ENCODE measurements at regions not wholly inside any gene's neighbourhood (a gene's known extent, or its start where the extent isn't known, plus 50 kb on each side); places are given as distances from the start of the nearest gene placed in this dataset.
"Not testable (repeated sequence)": the region's sequence is repeated elsewhere in the genome, so short reads cannot be mapped to it uniquely, and the experiment has no call there.

DNA sequence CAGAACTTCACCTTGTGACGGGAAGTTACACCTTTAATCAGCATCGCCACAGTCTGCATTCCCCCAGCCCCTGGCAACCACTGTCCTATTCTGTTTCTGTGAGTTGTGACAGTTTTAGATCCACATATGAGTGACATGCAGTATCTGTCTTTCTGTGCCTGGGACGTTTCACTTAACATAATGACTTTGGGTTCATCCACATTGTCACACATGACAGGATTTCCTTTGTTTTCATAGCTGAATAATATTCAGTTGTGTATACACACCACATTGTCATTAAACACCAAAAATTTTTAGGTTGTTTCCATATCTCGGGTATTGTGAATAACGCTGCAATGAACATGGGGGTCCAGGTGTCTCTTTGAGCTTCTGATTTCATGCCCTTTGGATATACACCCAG lies 62.6 kb upstream of the BDH1 start:
- WGBS (ENCODE audit: insufficient coverage, low coverage, missing lambda C conversion rate): 84% methylated on average over 2 of the region's 5 CpGs
- H4K20me1 ChIP-seq (replicated peaks; ENCODE audit: control insufficient read depth, insufficient read depth, low read length); H3K4me2 ChIP-seq (ENCODE audit: insufficient read depth, low read length); ATAC-seq; H2AFZ ChIP-seq (ENCODE audit: low read depth, low read length); DNase-seq (ENCODE audit: extremely low read depth in 1 of 4, low spot score in 3 of 4); H3K9me3 ChIP-seq (replicated peaks; ENCODE audit: control insufficient read depth, insufficient read depth, low read depth, low read length); H3K27ac ChIP-seq (ENCODE audit: extremely low read depth, low read depth, low read length); BruUV-seq (replicated peaks); H3K79me2 ChIP-seq (ENCODE audit: control insufficient read depth, insufficient read depth, low read length); H3K4me1 ChIP-seq (replicated peaks in 1 of 2; ENCODE audit: control insufficient read depth in 2 of 2, insufficient read depth in 2 of 2, low read length in 2 of 2); H3K9me1 ChIP-seq (ENCODE audit: control insufficient read depth, insufficient read depth, low read length); in situ Hi-C loops (cut with MboI); H3K27me3 ChIP-seq (ENCODE audit: control insufficient read depth in 2 of 2, insufficient read depth in 2 of 2, low read length in 2 of 2); intact Hi-C loops (cut with micrococcal nuclease); H3K9ac ChIP-seq (ENCODE audit: insufficient read depth in 1 of 2, low read depth in 2 of 2, low read length in 2 of 2); FAIRE-seq; H3K4me3 ChIP-seq; POLR2A ChIA-PET; CTCF ChIA-PET (ENCODE audit: low intra/inter-chr PET ratio): not testable (repeated sequence)
- H3K36me3 ChIP-seq (ENCODE audit: control insufficient read depth, insufficient read depth, low read length): peaks cover 79% of the 10 kb centered on the region

DNA sequence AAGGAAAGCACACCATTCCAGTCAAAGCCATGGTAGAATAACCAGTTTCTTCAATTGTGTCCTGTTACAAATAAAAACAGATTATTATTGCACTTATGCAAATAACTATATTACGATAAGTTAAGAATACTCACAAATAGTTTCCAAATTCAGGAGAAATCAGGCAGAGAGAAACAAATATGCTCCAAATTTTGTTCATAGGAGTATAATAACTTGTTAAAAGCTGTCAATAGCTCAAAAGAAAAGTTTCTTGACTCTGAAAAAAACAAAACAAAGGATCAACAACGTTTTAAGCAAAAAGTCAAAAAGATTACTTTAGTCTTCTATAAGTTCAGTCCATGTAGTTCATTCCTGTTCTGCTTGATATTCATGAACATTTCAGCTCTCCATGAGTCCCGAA lies 59.7 kb upstream of the BDH1 start:
- no peak for DNase-seq (ENCODE audit: extremely low read depth in 1 of 4, low spot score in 3 of 4)
- H3K4me1 ChIP-seq (replicated peaks in 1 of 2; ENCODE audit: control insufficient read depth in 2 of 2, insufficient read depth in 2 of 2, low read length in 2 of 2): peaks cover 0 to 4% of the 10 kb centered on the region in 2 experiments; a peak in 2 of 5 replicates
- no peak overlapping the region for H3K9ac ChIP-seq (ENCODE audit: insufficient read depth in 1 of 2, low read depth in 2 of 2, low read length in 2 of 2)
- in situ Hi-C loops (cut with MboI): no loop called here
- TF ChIP-seq, protein P1, sequence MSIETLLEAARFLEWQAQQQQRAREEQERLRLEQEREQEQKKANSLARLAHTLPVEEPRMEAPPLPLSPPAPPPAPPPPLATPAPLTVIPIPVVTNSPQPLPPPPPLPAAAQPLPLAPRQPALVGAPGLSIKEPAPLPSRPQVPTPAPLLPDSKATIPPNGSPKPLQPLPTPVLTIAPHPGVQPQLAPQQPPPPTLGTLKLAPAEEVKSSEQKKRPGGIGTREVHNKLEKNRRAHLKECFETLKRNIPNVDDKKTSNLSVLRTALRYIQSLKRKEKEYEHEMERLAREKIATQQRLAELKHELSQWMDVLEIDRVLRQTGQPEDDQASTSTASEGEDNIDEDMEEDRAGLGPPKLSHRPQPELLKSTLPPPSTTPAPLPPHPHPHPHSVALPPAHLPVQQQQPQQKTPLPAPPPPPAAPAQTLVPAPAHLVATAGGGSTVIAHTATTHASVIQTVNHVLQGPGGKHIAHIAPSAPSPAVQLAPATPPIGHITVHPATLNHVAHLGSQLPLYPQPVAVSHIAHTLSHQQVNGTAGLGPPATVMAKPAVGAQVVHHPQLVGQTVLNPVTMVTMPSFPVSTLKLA (conservative IDR thresholded peaks at IDR 0.05): no peak
- TF ChIP-seq TRIM28 (IDR thresholded peaks at IDR 0.05) (peak; percentile 51; the same call in 1 of the 2 replicates), ZNF384 (IDR thresholded peaks at IDR 0.05; ENCODE audit: low read depth, low read length) (no peak), SMARCE1 (IDR thresholded peaks at IDR 0.05) (no peak), HSF4 (CRISPR knock-in tag; IDR thresholded peaks at IDR 0.05; ENCODE audit: borderline replicate concordance) (no peak), CBX3 (IDR thresholded peaks at IDR 0.05; ENCODE audit: borderline replicate concordance in 1 of 2, low read length in 2 of 2) (peak in 1 of 2 experiments; percentile 80; a peak in 2 of 3 replicates), CREBBP (IDR thresholded peaks at IDR 0.05; ENCODE audit: low read depth, low read length) (no peak)
- TF ChIP-seq, protein P2, sequence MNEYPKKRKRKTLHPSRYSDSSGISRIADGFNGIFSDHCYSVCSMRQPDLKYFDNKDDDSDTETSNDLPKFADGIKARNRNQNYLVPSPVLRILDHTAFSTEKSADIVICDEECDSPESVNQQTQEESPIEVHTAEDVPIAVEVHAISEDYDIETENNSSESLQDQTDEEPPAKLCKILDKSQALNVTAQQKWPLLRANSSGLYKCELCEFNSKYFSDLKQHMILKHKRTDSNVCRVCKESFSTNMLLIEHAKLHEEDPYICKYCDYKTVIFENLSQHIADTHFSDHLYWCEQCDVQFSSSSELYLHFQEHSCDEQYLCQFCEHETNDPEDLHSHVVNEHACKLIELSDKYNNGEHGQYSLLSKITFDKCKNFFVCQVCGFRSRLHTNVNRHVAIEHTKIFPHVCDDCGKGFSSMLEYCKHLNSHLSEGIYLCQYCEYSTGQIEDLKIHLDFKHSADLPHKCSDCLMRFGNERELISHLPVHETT (CRISPR knock-in tag; conservative IDR thresholded peaks at IDR 0.05 in 1 of 2, IDR thresholded peaks at IDR 0.05 in 1 of 2): no peak
- TF ChIP-seq, protein P3, sequence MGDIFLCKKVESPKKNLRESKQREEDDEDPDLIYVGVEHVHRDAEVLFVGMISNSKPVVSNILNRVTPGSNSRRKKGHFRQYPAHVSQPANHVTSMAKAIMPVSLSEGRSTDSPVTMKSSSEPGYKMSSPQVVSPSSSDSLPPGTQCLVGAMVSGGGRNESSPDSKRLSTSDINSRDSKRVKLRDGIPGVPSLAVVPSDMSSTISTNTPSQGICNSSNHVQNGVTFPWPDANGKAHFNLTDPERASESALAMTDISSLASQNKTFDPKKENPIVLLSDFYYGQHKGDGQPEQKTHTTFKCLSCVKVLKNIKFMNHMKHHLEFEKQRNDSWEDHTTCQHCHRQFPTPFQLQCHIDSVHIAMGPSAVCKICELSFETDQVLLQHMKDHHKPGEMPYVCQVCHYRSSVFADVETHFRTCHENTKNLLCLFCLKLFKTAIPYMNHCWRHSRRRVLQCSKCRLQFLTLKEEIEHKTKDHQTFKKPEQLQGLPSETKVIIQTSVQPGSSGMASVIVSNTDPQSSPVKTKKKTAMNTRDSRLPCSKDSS (IDR thresholded peaks at IDR 0.05; ENCODE audit: low read depth, partially characterized antibody): peak; percentile 58
- intact Hi-C loops (cut with micrococcal nuclease): no loop called here
- H3K27me3 ChIP-seq (ENCODE audit: control insufficient read depth in 2 of 2, insufficient read depth in 2 of 2, low read length in 2 of 2): no peaks in the 10 kb centered on the region
- no peaks in the 10 kb centered on the region for H3K9me1 ChIP-seq (ENCODE audit: control insufficient read depth, insufficient read depth, low read length)
- BruUV-seq (replicated peaks): no TSS peak
- no peak for ATAC-seq
- ChIA-PET CTCF (ENCODE audit: low intra/inter-chr PET ratio) (no interaction called here), POLR2A (no interaction called here)
- H2AFZ ChIP-seq (ENCODE audit: low read depth, low read length): no peak overlapping the region
- 85% methylated on average over 3 of the region's 3 CpGs for WGBS (ENCODE audit: insufficient coverage, low coverage, missing lambda C conversion rate)
- H3K36me3 ChIP-seq (ENCODE audit: control insufficient read depth, insufficient read depth, low read length): peaks cover 88% of the 10 kb centered on the region
- FAIRE-seq: no peak
- no peaks in the 10 kb centered on the region for H3K79me2 ChIP-seq (ENCODE audit: control insufficient read depth, insufficient read depth, low read length)
- H3K27ac ChIP-seq (ENCODE audit: extremely low read depth, low read depth, low read length): no peak overlapping the region
- no peaks in the 10 kb centered on the region for H4K20me1 ChIP-seq (replicated peaks; ENCODE audit: control insufficient read depth, insufficient read depth, low read length)
- H3K4me2 ChIP-seq (ENCODE audit: insufficient read depth, low read length): no peak overlapping the region
- no peak overlapping the region for H3K4me3 ChIP-seq
- 0 out of 2 replicates have a peak, but pooled peaks cover 3% of the 10 kb centered on the region for H3K9me3 ChIP-seq (replicated peaks; ENCODE audit: control insufficient read depth, insufficient read depth, low read depth, low read length)

Measured in K562 (cell line).